Hippocampal formation (tissue), 2 donors: ENCODE measurements at regions not wholly inside any gene's neighbourhood (a gene's known extent, or its start where the extent isn't known, plus 50 kb on each side); places are given as distances from the start of the nearest gene placed in this dataset.

Source experiments
- DNase-seq, 2 donors: peaks; one replicate each; lab custom pipeline; 2025; lab: John Stamatoyannopoulos, UW

DNA sequence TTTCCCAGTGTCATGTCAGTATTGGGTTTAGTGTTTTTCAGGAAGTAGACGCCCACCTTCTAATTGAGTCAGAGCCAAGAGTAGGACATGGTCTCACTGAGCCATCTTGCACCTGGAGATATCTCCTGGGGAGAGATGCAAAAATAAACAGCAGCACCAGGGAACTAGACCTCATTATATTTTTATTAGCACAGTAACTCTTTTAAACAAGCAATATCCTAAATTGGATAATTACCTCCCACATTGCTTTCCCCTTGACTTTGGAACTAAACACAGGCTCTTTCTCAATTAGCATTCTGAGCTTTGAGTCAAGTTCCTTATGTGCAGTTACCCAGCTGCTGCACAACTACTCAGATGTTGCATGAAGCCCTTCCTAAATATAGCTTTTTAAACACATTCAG lies 175.4 kb downstream of the IBTK start:
- no peak for DNase-seq

- DNase-seq: no peak
Measured at GRCh38 chr6:82068721-82069120, 178.8 kb downstream of the IBTK start.

DNA sequence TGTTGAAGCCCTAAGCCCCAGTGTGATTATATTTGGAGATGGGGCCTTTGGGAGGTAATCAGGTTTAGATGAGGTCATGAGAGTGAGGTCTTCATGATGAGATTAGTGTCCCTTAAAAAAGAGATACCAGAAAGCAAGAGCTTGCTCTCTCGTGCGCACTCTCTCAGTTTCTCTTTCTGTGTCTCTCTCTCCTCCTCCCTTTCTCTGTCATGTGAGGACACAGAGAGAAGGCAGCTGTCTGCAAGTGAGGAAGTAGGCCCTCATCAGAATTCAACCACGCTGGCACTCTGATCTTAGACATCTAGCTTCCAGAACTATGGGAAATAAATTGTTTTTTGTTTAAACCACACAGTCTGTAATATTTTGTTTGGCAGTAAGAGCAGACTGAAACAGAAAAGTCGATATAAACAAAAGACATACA lies 180.5 kb downstream of the IBTK start:
- DNase-seq: peak in 1 of 2 donors; percentile 3

DNA sequence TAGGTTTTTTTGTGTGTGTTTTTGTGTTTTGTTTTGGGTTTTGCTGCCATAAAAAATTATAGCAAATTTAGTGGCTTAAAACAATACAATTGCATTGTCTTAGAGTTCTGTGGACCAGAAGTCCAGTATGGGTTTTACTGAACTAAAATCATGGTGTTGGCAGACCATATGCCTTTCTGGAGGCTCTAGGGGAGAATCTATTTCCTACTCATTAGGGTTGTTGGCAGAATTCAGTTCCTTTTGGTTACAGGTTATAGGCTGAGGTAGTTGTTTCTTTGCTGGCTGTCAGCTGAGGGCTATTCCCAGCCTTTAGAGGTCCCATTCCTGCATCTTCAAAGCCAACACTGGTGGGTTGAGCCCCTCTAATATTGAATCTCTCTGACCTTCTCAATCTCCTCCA lies 181.3 kb downstream of the IBTK start:
- DNase-seq: no peak

GRCh38 chr6:82063574-82063973 lies 184.0 kb downstream of the IBTK start:
- DNase-seq: no peak

GRCh38 chr6:82062219-82062618 lies 185.3 kb downstream of the IBTK start:
- DNase-seq: no peak

DNA sequence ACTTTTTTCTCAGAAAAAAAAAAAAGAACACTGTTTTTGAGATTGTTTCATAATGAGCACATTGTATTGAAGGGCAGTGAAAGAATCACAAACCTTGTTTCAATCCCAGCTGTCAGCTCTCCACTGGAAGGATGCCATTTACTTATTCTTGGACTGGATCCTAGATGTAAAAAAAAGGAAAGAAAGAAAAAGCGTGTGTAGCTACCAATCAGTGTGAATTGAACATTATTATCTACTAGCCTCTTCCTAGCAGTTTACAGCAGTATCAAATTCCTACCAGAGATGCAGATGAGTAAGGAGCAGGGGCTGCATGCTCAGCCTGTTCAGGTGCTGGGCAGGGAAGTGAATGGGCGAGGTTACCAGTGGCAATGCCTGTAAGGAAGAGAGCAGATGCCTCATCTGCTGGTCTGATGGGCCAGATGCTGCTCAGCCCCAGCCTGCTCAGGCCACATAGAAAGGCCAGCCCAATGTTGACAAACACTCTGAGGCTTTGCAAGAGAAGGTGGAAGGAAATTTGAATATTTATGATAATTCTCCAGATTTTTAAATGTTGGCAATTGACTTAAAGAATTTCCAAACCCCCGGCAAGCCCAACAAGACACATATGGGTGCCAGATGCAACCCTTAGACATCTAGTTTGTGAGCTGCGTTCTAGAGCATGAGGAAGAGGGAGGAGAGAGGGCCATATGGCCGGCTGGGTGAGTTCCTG lies 189.5 kb downstream of the IBTK start:
- peak; percentile 12 to 15 for DNase-seq

- no peak for DNase-seq
Measured at GRCh38 chr6:82056567-82056966, 191.0 kb downstream of the IBTK start.

GRCh38 chr6:82045965-82046756 lies 201.4 kb downstream of the IBTK start:
- no peak for DNase-seq

GRCh38 chr6:82040405-82041221 lies 206.9 kb downstream of the IBTK start:
- peak; percentile 8 to 46 for DNase-seq

GRCh38 chr6:82038631-82039030 lies 208.9 kb downstream of the IBTK start:
- no peak for DNase-seq

DNA sequence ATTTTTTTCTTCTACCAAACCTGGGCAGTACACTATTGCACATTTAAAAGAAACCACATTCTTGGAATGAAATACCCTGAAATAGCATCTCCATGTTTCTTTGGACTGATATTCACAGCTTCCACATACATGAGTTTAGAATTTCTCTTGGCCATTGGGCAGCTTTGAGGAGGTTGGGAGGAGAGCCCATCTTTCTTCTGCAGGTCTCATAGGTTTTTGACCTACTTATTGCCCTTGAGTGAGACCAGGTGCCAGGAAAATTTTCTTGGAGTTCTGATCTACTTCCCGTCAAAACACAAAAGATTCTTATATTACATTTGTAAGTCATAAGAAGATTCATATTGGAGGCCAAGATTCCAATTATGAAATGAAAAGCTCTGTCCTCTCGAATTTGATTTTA lies 212.0 kb downstream of the IBTK start:
- no peak for DNase-seq

- DNase-seq: no peak
Measured at GRCh38 chr6:82033631-82034211, 213.8 kb downstream of the IBTK start.

GRCh38 chr6:82032444-82032843 lies 215.1 kb downstream of the IBTK start:
- DNase-seq: no peak

GRCh38 chr6:82030761-82031503 lies 216.6 kb downstream of the IBTK start:
- DNase-seq: peak in 1 of 2 donors; percentile 15

DNA sequence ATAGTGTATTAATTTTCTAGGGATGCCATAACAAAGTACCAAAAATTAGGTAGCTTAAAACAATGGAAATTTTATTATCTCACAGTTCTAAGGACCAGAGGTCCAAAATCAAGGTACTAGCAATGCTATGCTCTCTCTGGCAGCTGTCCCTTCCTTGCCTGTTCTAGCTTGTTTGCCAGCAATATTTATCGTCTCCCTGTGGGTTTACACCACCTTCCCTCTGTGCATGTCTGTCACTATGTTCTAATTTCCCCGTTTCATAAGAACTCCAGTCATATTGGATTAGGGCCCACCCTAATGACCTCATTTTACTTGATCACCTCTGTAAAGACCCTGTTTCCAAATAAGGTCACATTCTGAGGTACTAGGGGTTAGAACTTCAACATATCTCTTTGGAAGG lies 217.2 kb downstream of the IBTK start:
- no peak for DNase-seq

- DNase-seq: no peak
Measured at GRCh38 chr6:82025271-82025670, 222.3 kb downstream of the IBTK start.

- no peak for DNase-seq
Measured at GRCh38 chr6:82022614-82023129, 224.9 kb downstream of the IBTK start.

GRCh38 chr6:82017773-82018172 lies 229.8 kb downstream of the IBTK start:
- no peak for DNase-seq

GRCh38 chr6:82017288-82017687 lies 230.3 kb downstream of the IBTK start:
- DNase-seq: no peak

DNA sequence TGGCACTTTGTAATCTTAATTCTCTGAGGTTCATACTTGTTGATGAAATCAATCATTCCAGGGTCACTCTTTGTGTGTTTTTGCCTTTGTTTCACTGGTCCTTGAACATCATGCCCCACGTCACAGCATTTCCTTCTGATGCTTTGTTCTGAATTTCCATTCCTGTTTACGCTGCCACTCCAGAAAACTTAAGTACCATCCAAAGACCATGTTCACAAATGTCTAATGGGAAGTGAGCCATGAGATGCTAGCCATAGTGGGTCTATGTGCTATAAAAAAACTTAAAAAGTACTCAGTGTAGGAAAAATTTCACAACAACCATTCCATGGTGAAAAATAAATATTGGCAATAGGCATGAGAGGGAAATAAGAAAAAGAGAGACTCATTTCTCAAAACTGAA lies 232.0 kb downstream of the IBTK start:
- DNase-seq: no peak
